ENCODE measurements at regions not wholly inside any gene's neighbourhood (a gene's known extent, or its start where the extent isn't known, plus 50 kb on each side); places are given as distances from the start of the nearest gene placed in this dataset.

DNA sequence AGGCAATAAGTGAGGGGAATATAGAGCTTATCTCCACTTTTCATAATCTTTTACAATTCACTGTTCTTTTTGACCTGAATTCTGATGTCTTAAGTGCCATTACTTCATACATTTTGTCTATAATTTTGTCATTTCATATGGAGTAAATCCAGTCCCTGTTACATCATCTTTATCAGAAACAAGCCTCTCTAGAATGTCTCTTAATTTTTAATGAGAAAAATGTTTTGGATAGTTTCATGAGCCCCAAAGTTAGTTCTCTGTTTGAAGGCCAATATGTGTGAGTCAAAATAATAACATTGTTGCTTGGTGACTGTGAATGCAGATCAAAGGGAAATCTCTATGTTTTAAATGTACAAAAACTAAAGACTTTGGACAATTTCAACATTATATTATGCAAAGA is 329.6 kb upstream of the ARRDC3 start:
- Histone ChIP-seq H3K27ac (replicated peaks) (no peak overlapping the region), H3K4me3 (replicated peaks; ENCODE audit: insufficient read depth, low read length) (no peak overlapping the region), H3K27me3 (ENCODE audit: insufficient read depth, poor library complexity, severe bottlenecking) (no peaks in the 10 kb centered on the region)
- DNase-seq (ENCODE audit: low read depth in 1 of 2, low spot score in 1 of 2): no peak
- TF ChIP-seq GABPA (IDR thresholded peaks at IDR 0.05; ENCODE audit: low read depth): no peak
- TF ChIP-seq SPI1 (IDR thresholded peaks at IDR 0.05; ENCODE audit: borderline replicate concordance, low read depth): no peak
- TF ChIP-seq, protein P1, sequence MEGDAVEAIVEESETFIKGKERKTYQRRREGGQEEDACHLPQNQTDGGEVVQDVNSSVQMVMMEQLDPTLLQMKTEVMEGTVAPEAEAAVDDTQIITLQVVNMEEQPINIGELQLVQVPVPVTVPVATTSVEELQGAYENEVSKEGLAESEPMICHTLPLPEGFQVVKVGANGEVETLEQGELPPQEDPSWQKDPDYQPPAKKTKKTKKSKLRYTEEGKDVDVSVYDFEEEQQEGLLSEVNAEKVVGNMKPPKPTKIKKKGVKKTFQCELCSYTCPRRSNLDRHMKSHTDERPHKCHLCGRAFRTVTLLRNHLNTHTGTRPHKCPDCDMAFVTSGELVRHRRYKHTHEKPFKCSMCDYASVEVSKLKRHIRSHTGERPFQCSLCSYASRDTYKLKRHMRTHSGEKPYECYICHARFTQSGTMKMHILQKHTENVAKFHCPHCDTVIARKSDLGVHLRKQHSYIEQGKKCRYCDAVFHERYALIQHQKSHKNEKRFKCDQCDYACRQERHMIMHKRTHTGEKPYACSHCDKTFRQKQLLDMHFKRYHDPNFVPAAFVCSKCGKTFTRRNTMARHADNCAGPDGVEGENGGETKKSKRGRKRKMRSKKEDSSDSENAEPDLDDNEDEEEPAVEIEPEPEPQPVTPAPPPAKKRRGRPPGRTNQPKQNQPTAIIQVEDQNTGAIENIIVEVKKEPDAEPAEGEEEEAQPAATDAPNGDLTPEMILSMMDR (IDR thresholded peaks at IDR 0.05; ENCODE audit: insufficient read depth, low read length): no peak
- no peak for TF ChIP-seq POLR2AphosphoS5 (IDR thresholded peaks at IDR 0.05; ENCODE audit: low read depth)
- TF ChIP-seq, protein P2, sequence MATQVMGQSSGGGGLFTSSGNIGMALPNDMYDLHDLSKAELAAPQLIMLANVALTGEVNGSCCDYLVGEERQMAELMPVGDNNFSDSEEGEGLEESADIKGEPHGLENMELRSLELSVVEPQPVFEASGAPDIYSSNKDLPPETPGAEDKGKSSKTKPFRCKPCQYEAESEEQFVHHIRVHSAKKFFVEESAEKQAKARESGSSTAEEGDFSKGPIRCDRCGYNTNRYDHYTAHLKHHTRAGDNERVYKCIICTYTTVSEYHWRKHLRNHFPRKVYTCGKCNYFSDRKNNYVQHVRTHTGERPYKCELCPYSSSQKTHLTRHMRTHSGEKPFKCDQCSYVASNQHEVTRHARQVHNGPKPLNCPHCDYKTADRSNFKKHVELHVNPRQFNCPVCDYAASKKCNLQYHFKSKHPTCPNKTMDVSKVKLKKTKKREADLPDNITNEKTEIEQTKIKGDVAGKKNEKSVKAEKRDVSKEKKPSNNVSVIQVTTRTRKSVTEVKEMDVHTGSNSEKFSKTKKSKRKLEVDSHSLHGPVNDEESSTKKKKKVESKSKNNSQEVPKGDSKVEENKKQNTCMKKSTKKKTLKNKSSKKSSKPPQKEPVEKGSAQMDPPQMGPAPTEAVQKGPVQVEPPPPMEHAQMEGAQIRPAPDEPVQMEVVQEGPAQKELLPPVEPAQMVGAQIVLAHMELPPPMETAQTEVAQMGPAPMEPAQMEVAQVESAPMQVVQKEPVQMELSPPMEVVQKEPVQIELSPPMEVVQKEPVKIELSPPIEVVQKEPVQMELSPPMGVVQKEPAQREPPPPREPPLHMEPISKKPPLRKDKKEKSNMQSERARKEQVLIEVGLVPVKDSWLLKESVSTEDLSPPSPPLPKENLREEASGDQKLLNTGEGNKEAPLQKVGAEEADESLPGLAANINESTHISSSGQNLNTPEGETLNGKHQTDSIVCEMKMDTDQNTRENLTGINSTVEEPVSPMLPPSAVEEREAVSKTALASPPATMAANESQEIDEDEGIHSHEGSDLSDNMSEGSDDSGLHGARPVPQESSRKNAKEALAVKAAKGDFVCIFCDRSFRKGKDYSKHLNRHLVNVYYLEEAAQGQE (IDR thresholded peaks at IDR 0.05; ENCODE audit: insufficient replicate concordance, low read depth): no peak

DNA sequence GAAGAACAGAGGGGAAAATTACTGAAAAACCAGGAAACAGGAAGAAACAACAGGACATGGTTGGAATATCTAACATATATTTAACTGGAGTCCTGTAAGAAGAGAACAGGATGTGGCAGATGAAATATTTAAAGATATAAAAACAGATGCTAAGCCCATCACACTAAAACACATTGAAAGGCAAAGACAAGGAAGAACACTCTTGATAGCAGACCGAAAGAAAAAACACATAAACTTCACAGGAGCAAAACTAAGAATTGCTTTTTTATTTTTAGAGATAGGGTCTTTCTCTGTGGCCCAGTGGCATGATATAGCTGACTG is 324.4 kb upstream of the ARRDC3 start:
- no peak for DNase-seq (ENCODE audit: low read depth in 1 of 2, low spot score in 1 of 2)
- Histone ChIP-seq H3K4me3 (replicated peaks; ENCODE audit: insufficient read depth, low read length) (no peak overlapping the region), H3K27me3 (ENCODE audit: insufficient read depth, poor library complexity, severe bottlenecking) (no peaks in the 10 kb centered on the region), H3K27ac (replicated peaks) (no peak overlapping the region)
- TF ChIP-seq GABPA (IDR thresholded peaks at IDR 0.05; ENCODE audit: low read depth): no peak
- TF ChIP-seq POLR2AphosphoS5 (IDR thresholded peaks at IDR 0.05; ENCODE audit: low read depth): no peak
- TF ChIP-seq, protein P1 (IDR thresholded peaks at IDR 0.05; ENCODE audit: insufficient read depth, low read length): no peak
- TF ChIP-seq SPI1 (IDR thresholded peaks at IDR 0.05; ENCODE audit: borderline replicate concordance, low read depth): no peak
- TF ChIP-seq, protein P2 (IDR thresholded peaks at IDR 0.05; ENCODE audit: insufficient replicate concordance, low read depth): no peak

DNA sequence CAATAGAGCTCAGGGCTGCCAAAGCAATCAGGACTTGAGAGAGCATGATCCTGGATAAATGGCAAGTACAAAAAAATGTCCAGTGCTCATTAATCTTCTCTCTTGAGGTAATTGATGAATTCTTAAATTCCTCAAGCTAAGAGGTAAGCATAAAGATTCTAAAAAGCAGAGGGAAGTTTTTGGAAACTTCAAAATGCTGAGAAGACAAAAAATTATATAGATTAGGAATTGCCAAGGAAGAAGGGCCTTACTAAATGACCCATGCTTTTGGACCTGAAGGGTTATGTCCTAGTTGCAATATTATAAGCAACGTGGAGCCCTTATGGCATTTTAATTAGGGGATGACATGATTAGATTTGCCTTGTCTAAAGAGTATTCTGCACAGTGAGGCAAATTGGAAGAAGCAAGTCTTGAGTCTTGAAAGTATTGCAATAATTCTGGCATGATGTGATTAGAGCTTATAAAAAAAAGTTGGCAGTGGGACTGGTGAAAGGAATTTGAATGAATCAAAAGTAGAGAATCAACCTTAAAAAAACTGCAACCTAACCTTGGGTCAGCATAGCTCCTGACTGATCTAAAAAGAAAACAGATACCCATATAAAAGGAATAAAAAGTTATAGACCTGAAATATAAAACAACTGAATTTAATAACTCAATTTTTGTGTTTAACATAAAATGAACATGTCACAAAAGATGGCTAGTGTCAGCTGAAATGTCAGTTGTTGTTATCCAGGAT is 323.8 kb upstream of the ARRDC3 start:
- no peak for DNase-seq (ENCODE audit: low read depth in 1 of 2, low spot score in 1 of 2)
- TF ChIP-seq GABPA (IDR thresholded peaks at IDR 0.05; ENCODE audit: low read depth) (no peak), POLR2AphosphoS5 (IDR thresholded peaks at IDR 0.05; ENCODE audit: low read depth) (no peak), SPI1 (IDR thresholded peaks at IDR 0.05; ENCODE audit: borderline replicate concordance, low read depth) (no peak)
- TF ChIP-seq, protein P2 (IDR thresholded peaks at IDR 0.05; ENCODE audit: insufficient replicate concordance, low read depth): no peak
- TF ChIP-seq, protein P1 (IDR thresholded peaks at IDR 0.05; ENCODE audit: insufficient read depth, low read length): no peak
- Histone ChIP-seq H3K4me3 (replicated peaks; ENCODE audit: insufficient read depth, low read length) (no peak overlapping the region), H3K27ac (replicated peaks) (no peak overlapping the region), H3K27me3 (ENCODE audit: insufficient read depth, poor library complexity, severe bottlenecking) (no peaks in the 10 kb centered on the region)

Data from HL-60 (cell line).